Hepatocyte (in vitro differentiated cells): ENCODE measurements at regions not wholly inside any gene's neighbourhood (a gene's known extent, or its start where the extent isn't known, plus 50 kb on each side); places are given as distances from the start of the nearest gene placed in this dataset.
"Not testable (repeated sequence)": the region's sequence is repeated elsewhere in the genome, so short reads cannot be mapped to it uniquely, and the experiment has no call there.

Experiments
- DNase-seq: peaks from one replicate; pipeline ENCODE4 v3.0.0-alpha.2; 2016; ENCODE audit warnings: low spot score
- H2AFZ ChIP-seq: fragments of 200-600 bp; sonication (generic); 2 replicates; pipeline ENCODE4 v1.6.0; 2016; ENCODE audit warnings: antibody characterized with exemption, mild to moderate bottlenecking
- H3K27ac ChIP-seq: fragments of 200-600 bp; sonication (generic); 2 replicates; pipeline ENCODE4 v1.5.1; 2016; ENCODE audit warnings: mild to moderate bottlenecking
- H3K27me3 ChIP-seq: fragments of 200-600 bp; sonication (generic); 2 replicates; pipeline ENCODE4 v1.6.1; 2016
- H3K36me3 ChIP-seq: fragments of 200-600 bp; sonication (generic); replicated peaks from 2 replicates; pipeline ENCODE4 v1.5.1; 2016; ENCODE audit warnings: low read depth; ENCODE audit not compliant: insufficient read depth
- H3K4me1 ChIP-seq: fragments of 200-600 bp; sonication (generic); 2 replicates; pipeline ENCODE4 v1.5.1; 2016; ENCODE audit warnings: mild to moderate bottlenecking, moderate library complexity; ENCODE audit not compliant: insufficient read depth
- H3K4me2 ChIP-seq: fragments of 200-600 bp; sonication (generic); 2 replicates; pipeline ENCODE4 v1.6.0; 2016
- H3K4me3 ChIP-seq: fragments of 200-600 bp; sonication (generic); 2 replicates; pipeline ENCODE4 v1.5.1; 2016; ENCODE audit warnings: mild to moderate bottlenecking
- H3K79me2 ChIP-seq: fragments of 200-600 bp; sonication (generic); 2 replicates; pipeline ENCODE4 v1.6.0; 2017; ENCODE audit warnings: mild to moderate bottlenecking
- H3K9me2 ChIP-seq: fragments of 200-600 bp; sonication (generic); replicated peaks from 2 replicates; pipeline ENCODE4 v1.6.0; 2017; ENCODE audit warnings: mild to moderate bottlenecking; ENCODE audit not compliant: insufficient read depth
- H3K9me3 ChIP-seq: fragments of 200-600 bp; sonication (generic); 2 replicates; pipeline ENCODE4 v1.5.1; 2016; ENCODE audit warnings: low read depth, mild to moderate bottlenecking
- H4K20me1 ChIP-seq: fragments of 200-600 bp; sonication (generic); 2 replicates; pipeline ENCODE4 v1.6.0; 2016; ENCODE audit warnings: mild to moderate bottlenecking; ENCODE audit not compliant: insufficient read depth, poor library complexity, severe bottlenecking
- EZH2 ChIP-seq: fragments of 200-600 bp; sonication (generic); IDR thresholded peaks from 2 replicates; pipeline ENCODE4 v1.6.1; 2016; ENCODE audit warnings: antibody characterized with exemption, mild to moderate bottlenecking, borderline replicate concordance
- EZH2phosphoT487 ChIP-seq: fragments of 200-600 bp; sonication (generic); IDR thresholded peaks from one replicate; pipeline ENCODE4 v1.6.1; 2018; ENCODE audit warnings: antibody characterized with exemption, mild to moderate bottlenecking, low read depth, moderate library complexity; ENCODE audit not compliant: unreplicated experiment, severe bottlenecking
- WGBS: methylation state at CpG from one replicate; pipeline ENCODE4 v1.1.6; 2016; ENCODE audit warnings: low lambda C conversion rate; ENCODE audit errors: missing lambda C conversion rate; 5-methylcytosine and 5-hydroxymethylcytosine counted together
- TF ChIP-seq, protein P1 (sequence below): fragments of 200-600 bp; sonication (generic); IDR thresholded peaks from 2 replicates; pipeline ENCODE4 v1.5.1; 2016; ENCODE audit warnings: antibody characterized with exemption, mild to moderate bottlenecking; ENCODE audit not compliant: poor library complexity

DNA sequence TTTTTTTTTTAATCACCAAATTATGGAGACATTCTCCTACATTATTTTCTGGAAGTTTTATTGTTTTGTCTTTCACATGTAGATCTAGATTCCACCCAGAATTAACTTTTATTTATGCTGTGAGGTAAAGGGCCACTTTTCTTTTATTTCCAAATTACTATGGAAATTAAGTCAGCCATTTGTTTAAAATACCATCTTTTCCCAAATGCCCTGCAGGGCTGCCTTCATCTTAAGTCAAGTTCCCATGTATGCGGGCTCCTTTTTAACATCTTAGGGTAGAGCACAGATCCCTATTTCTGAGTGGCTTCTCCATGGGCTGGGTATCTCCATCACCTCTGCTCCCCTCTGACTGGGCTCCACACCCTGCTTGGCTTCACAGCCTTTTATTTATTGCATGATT is 348.4 kb downstream of the SOX4 start:
- Histone ChIP-seq H3K27me3 (no peaks in the 10 kb centered on the region), H3K27ac (no peak overlapping the region), H2AFZ (no peak overlapping the region), H3K79me2 (no peaks in the 10 kb centered on the region), H3K4me1 (no peaks in the 10 kb centered on the region), H3K9me2 (no peaks in the 10 kb centered on the region), H3K36me3 (no peaks in the 10 kb centered on the region), H3K9me3 (no peaks in the 10 kb centered on the region), H4K20me1 (no peaks in the 10 kb centered on the region), H3K4me3 (no peak overlapping the region), H3K4me2 (no peak overlapping the region)
- WGBS, result 91% methylated on average over 1 of the region's 1 CpG
- DNase-seq, result no peak
- TF ChIP-seq EZH2phosphoT487, result no peak
- no peak for TF ChIP-seq EZH2
- TF ChIP-seq, protein P1, sequence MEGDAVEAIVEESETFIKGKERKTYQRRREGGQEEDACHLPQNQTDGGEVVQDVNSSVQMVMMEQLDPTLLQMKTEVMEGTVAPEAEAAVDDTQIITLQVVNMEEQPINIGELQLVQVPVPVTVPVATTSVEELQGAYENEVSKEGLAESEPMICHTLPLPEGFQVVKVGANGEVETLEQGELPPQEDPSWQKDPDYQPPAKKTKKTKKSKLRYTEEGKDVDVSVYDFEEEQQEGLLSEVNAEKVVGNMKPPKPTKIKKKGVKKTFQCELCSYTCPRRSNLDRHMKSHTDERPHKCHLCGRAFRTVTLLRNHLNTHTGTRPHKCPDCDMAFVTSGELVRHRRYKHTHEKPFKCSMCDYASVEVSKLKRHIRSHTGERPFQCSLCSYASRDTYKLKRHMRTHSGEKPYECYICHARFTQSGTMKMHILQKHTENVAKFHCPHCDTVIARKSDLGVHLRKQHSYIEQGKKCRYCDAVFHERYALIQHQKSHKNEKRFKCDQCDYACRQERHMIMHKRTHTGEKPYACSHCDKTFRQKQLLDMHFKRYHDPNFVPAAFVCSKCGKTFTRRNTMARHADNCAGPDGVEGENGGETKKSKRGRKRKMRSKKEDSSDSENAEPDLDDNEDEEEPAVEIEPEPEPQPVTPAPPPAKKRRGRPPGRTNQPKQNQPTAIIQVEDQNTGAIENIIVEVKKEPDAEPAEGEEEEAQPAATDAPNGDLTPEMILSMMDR, result no peak

DNA sequence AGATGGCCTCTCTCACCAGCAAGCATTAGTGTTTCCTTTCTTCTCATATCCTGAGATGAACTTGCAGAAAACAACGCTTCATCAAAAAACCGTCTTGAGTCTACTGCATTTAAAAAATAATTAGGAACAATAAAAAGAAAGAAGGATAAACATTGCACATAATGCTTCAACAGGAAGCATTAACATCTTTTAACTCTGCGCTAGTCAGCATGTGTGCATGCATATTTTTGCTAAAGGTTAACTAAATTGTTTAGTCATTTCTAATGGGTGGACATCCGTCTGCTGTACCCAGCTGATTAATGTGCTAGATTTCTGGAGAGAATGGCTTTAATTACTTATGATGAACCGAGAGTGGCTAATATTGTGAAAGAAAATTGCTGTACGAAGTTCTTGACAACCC is 349.3 kb downstream of the SOX4 start:
- Histone ChIP-seq H3K4me1 (peaks cover 5% of the 10 kb centered on the region), H3K9me2 (no peaks in the 10 kb centered on the region), H4K20me1 (no peaks in the 10 kb centered on the region), H3K9me3 (no peaks in the 10 kb centered on the region), H3K79me2 (no peaks in the 10 kb centered on the region), H3K4me3 (no peak overlapping the region), H3K27ac (no peak overlapping the region), H2AFZ (peak overlapping the region; percentile 1), H3K27me3 (no peaks in the 10 kb centered on the region), H3K36me3 (no peaks in the 10 kb centered on the region), H3K4me2 (no peak overlapping the region)
- TF ChIP-seq EZH2, result no peak
- TF ChIP-seq, protein P1, result no peak
- no peak for TF ChIP-seq EZH2phosphoT487
- 53% methylated on average over 6 of the region's 6 CpGs for WGBS
- no peak for DNase-seq

- WGBS, result 74% methylated on average over 4 of the region's 4 CpGs
- no peak for DNase-seq
- H3K27me3 ChIP-seq, result no peaks in the 10 kb centered on the region
- no peak overlapping the region for H2AFZ ChIP-seq
- no peak overlapping the region for H3K4me2 ChIP-seq
- H4K20me1 ChIP-seq, result no peaks in the 10 kb centered on the region
- no peaks in the 10 kb centered on the region for H3K9me3 ChIP-seq
- no peaks in the 10 kb centered on the region for H3K9me2 ChIP-seq
- TF ChIP-seq, protein P1, result no peak
- TF ChIP-seq EZH2phosphoT487 (no peak), EZH2 (no peak)
- H3K4me1 ChIP-seq, result peaks cover 26% of the 10 kb centered on the region
- no peaks in the 10 kb centered on the region for H3K79me2 ChIP-seq
- H3K4me3 ChIP-seq, result no peak overlapping the region
- no peaks in the 10 kb centered on the region for H3K36me3 ChIP-seq
- H3K27ac ChIP-seq, result no peak overlapping the region
Observed at GRCh38 chr6:21946298-21946783, 350.5 kb downstream of the PRL start.

GRCh38 chr6:21947227-21947626 is 349.6 kb downstream of the PRL start:
- H3K36me3 ChIP-seq, H3K4me3 ChIP-seq, H3K79me2 ChIP-seq, H2AFZ ChIP-seq, H4K20me1 ChIP-seq, H3K9me2 ChIP-seq, DNase-seq, H3K27me3 ChIP-seq, H3K9me3 ChIP-seq: not testable (repeated sequence)
- Histone ChIP-seq H3K27ac (peak overlapping the region; percentile 89), H3K4me2 (peak overlapping the region; percentile 48), H3K4me1 (peaks cover 32% of the 10 kb centered on the region)
- WGBS, result 78% methylated on average over 3 of the region's 3 CpGs
